ENCODE measurements at regions not wholly inside any gene's neighbourhood (a gene's known extent, or its start where the extent isn't known, plus 50 kb on each side); places are given as distances from the start of the nearest gene placed in this dataset.

DNA sequence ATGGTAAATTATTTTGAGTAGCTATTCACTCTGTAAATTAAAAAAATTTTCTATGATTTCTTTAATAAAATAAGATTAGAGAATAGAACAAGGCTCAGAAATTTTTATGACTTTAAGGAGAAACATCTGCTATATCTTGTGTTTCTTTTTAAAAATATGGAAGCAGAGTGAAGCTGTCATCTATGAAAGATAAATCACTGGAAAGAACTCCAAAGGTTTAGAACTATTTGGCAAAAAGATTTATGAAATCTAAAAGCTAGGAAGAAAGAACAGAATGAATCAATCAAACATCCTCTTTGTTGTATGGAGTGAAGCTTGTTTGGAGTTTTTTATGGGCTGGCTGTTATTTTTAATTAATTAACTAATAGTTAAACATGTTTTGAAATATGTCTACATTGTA lies 89.8 kb upstream of the ACTBL2 start:
- no peak for TF ChIP-seq POLR2AphosphoS5 (IDR thresholded peaks at IDR 0.05)
- TF ChIP-seq, protein P1, sequence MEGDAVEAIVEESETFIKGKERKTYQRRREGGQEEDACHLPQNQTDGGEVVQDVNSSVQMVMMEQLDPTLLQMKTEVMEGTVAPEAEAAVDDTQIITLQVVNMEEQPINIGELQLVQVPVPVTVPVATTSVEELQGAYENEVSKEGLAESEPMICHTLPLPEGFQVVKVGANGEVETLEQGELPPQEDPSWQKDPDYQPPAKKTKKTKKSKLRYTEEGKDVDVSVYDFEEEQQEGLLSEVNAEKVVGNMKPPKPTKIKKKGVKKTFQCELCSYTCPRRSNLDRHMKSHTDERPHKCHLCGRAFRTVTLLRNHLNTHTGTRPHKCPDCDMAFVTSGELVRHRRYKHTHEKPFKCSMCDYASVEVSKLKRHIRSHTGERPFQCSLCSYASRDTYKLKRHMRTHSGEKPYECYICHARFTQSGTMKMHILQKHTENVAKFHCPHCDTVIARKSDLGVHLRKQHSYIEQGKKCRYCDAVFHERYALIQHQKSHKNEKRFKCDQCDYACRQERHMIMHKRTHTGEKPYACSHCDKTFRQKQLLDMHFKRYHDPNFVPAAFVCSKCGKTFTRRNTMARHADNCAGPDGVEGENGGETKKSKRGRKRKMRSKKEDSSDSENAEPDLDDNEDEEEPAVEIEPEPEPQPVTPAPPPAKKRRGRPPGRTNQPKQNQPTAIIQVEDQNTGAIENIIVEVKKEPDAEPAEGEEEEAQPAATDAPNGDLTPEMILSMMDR (IDR thresholded peaks at IDR 0.05) = no peak
- TF ChIP-seq POLR2A (IDR thresholded peaks at IDR 0.05) = no peak

All from breast epithelium (tissue), 3 donors.